IPS DF 4.7 (cell line): ENCODE measurements at regions not wholly inside any gene's neighbourhood (a gene's known extent, or its start where the extent isn't known, plus 50 kb on each side); places are given as distances from the start of the nearest gene placed in this dataset.

ENCODE experiments used
- DNase-seq: peaks from one replicate; pipeline ENCODE4 v3.0.0-alpha.2; 2013; ENCODE audit warnings: low spot score; ENCODE audit errors: extremely low read depth

- DNase-seq: no peak
Observed at GRCh38 chr17:13230350-13231264, 212.8 kb upstream of the ELAC2 start.

DNA sequence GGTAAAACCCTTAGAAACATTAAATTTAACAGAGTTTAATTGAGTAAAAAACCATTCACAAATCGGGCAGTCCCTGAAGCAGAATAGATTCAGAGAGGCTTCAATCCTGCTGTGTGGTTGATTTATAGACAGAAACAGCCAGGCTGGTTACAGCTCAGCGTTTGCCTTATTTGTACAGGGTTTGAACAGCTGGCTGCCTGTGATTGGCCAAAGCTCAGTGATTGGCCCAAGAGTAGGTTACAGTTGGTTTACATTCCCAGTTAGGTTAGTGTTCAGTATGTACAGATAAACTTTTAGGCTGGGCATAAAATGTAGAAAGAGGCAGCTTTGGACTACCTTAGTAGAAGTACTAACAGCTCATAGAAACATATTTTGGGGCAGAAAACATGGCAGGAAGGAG, 210.4 kb upstream of the ELAC2 start:
- no peak for DNase-seq

GRCh38 chr17:13222975-13223374, 205.1 kb upstream of the ELAC2 start:
- no peak for DNase-seq

DNA sequence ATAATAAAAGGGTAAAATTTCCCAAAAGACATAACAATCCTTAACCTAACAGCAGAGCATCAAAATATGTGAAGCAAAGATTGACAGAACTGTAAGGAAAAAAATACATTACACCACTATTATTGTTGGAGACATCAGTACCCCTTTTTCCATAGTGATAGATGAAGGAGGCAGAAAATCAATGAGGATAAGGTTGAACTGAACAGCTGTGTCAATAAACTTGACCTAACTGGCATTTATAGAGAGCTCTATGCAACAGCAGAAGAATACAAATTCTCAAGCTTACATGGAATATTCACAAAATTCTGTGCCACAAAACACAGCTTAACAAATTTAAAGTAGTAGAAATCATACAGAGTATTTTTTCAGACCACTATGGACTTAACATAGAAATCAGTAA, 195.0 kb upstream of the ELAC2 start:
- DNase-seq: no peak

GRCh38 chr17:13209081-13209480, 191.3 kb upstream of the ELAC2 start:
- DNase-seq: no peak

- no peak for DNase-seq
Observed at GRCh38 chr17:13204607-13205237, 186.9 kb upstream of the ELAC2 start.

DNA sequence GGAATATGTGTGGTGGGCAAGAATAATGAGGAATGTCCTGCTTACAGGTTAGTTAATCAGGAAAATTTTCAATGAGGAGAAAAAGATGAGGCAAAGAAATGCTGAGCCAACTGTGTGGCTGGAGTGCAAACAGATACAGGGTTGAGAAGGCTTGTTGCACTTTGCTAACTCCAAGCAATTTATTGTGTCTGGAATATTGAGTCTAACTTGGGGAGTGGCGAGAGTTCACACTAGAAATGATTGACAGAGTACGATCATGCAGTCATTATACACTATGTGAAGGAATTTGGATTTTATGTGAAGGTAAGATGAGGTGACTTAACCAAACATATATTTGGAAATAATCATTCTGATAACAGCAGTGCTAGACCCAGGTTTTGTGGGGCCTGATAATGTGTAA, 185.0 kb upstream of the ELAC2 start:
- no peak for DNase-seq

DNA sequence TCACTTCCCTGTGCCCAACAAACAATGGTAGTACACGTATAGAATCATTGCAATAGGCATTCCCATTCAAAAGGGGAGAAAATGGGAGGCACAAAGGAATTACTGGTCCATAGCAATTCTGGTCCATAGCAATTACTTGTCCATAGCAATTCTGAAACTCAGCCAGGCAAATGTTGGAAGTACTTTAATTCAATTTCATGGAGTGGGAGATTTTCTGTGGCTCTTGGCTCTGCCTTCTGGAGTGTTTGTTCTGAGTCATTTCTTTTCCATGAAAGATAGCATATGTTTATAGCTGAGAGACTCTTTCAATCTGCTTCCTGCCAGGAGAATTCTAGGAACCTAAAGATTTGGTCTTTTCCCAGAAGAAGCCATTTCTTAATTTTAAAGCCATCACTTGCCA, 182.8 kb upstream of the ELAC2 start:
- no peak for DNase-seq

GRCh38 chr17:13199425-13199824, 181.6 kb upstream of the ELAC2 start:
- no peak for DNase-seq

DNA sequence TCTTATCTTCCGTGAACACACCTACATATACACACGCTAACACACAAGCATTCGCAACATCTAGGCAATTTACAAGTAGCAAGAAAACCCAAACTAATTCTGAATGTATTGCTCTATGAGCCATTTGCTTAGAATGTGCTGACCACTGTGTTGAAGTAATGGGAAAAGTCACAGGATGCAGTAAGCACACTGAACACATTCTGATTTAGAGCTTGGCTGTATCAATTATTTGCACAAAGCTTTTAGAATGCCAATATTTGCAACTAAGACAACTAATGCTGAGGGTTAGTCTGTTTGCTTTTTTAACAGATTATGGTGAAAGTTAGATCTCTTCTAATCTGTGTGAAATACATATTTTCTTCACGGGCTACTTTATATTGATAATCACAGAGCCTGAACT, 179.8 kb upstream of the ELAC2 start:
- DNase-seq: no peak

DNA sequence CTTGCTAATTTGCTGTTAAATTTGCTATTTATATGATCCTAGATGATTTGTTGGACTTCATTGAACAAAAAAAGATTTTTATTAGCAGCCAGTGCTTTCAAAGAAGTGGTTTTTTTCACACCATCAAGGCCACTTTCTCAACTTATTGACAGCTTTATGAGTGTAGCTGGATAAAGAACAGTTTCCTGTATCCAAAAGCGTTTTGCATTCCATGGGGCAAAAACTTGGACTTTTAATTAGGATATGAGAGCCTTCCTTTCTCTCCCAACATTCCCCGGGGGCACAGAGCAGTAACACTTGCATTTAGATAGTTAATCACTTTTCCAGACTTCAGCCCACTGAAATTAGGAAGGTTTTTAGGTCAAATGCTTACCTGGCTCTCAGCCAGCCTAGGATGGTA, 177.1 kb upstream of the ELAC2 start:
- no peak for DNase-seq

DNA sequence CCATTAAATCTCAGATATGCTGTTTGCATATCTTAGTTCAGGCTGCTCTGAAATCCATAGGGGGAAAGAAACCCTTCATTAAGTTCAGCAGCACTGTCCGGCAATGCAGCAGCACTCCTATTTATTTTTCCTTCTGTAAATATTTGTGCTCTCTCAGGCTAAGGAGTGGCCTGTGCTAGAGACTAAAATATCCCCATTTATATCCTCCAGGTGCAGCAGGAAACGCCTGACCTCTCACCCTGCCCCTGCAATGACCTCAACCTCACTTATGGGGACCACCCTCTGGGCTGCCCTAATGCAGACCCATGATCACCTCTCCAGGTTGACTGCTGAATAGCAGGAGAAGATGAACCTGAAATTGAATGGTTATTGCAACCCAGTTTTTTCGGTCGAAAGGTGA, 165.0 kb upstream of the ELAC2 start:
- no peak for DNase-seq

- DNase-seq: no peak
Observed at GRCh38 chr17:13182450-13182849, 164.6 kb upstream of the ELAC2 start.

DNA sequence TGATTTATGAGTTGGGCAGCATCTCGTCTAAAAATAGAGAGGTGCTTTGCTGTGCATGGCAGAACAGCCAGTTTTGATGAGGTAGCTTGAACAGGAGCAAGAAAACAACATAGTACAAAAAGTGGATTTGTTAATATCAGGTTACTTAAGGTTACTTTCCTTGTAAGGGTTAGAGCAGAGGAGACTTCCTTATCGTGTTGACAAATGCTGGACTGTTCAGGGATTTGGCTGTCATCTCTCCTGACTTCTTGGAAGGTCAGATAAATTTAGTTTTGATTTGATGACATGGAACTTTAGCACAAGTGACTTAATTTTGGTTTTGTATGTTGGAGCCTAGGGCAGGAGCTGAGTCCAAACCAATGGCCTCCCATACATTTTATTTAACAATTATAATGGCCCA, 163.9 kb upstream of the ELAC2 start:
- DNase-seq: no peak

- DNase-seq: no peak
Observed at GRCh38 chr17:13176436-13176835, 158.6 kb upstream of the ELAC2 start.

GRCh38 chr17:13171790-13172189, 154.0 kb upstream of the ELAC2 start:
- no peak for DNase-seq

- no peak for DNase-seq
Observed at GRCh38 chr17:13162361-13162760, 144.5 kb upstream of the ELAC2 start.

DNA sequence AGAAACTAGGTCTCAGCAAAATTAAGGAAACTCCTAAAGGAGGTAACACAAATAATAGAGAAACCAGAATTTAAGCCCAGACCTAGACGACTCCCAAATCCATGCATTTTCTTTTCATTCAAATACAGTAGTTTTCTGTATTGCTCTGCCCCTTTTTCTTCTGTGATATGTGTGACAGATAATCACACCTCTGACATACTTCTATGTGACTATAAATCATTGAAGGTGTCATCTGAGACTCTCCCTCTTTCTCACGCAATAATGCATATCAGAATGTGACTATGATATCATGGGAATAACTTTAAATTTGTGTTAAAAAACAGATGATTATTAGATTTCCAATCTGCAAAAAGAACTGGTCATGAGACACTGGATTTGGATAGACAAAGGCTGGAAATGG, 143.0 kb upstream of the ELAC2 start:
- DNase-seq: no peak

GRCh38 chr17:13160296-13160695, 142.5 kb upstream of the ELAC2 start:
- no peak for DNase-seq

DNA sequence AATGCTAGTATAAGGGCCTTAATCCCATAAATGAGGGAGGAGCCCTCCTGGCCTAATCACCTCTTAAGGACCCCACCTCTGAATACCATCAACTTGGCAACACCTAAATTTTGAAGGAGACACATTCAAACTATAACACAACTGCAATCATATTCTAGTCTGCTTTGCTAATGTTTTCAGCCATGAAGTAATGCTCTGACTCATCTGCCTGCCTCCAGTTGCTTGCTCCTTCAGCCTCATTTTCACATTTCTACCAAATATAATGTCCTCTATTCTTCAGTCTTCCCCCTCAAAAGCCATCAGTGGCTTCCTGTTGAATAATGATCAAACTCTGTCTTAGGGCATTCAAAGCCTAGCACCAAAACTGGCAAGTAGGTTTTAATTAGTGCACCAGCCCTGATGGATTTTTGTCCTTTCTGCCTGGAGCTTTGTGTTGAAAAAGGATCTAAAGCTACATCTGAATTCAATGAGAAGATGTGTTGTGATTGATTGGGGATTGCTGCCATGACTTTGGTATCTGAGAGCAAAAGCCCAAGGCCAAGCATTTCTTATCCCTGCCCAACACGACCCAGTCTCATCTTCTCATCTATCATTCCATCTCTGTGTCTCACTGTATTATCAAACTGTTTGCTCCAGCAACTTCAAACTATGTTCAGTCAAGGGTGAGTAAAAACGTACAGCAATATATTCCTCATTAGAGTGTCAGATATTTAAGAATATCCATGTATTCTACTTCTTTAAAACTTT, 140.8 kb upstream of the ELAC2 start:
- DNase-seq: no peak

GRCh38 chr17:13157656-13158055, 139.8 kb upstream of the ELAC2 start:
- no peak for DNase-seq

DNA sequence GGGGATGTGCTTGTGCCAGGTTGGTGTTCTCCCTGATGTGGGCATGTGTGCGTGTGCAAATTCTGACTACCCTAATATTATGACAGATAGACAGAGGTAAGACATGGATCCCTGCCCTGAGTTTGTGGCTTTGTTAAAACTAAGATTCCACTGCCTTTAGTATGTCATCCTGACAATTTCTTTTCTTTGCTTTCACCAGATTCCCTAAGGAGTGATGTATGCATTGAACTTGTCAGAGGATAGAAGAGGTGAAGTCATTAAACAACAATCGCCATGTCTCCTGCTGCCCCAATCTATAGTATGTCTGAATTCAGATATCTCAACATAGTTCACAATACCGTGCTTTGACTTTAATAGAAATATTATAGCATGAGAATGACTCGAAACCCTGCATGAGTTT, 137.1 kb upstream of the ELAC2 start:
- DNase-seq: no peak
